ENCODE measurements at regions not wholly inside any gene's neighbourhood (a gene's known extent, or its start where the extent isn't known, plus 50 kb on each side); places are given as distances from the start of the nearest gene placed in this dataset.

DNA sequence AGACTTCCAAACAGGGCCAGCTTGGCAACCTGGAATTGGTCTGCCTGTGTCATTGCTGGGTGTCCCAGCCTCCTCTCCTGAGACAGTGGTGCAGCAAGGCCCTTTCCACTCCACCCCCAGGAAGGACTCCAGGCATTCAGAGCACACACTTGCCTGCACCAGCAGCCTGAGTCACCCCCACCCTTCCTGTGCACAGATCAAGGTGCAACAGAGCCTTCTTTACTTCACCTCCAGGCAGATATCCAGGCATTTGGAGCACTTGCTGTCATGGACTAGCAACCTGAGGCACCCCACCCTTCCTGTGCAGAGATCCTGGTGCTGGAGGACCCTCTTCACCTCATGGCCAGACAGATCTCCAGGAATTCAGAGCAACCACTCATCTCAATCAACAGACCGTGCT is 135.8 kb downstream of the GASK1B start:
- TF ChIP-seq CTCF (IDR thresholded peaks at IDR 0.05) (no peak), POLR2AphosphoS5 (IDR thresholded peaks at IDR 0.05) (no peak)

All from upper lobe of left lung (tissue), 4 donors.